Nephron progenitor cell (in vitro differentiated cells): ENCODE measurements at regions not wholly inside any gene's neighbourhood (a gene's known extent, or its start where the extent isn't known, plus 50 kb on each side); places are given as distances from the start of the nearest gene placed in this dataset.

Experiments used
- DNase-seq: peaks from one replicate; pipeline ENCODE4 v3.0.0; 2021
- H3K27ac Mint-ChIP-seq: 2 replicates; pipeline ENCODE4 v1.8.0; 2021; ENCODE audit warnings: mild to moderate bottlenecking, moderate library complexity, mixed read lengths
- H3K27me3 Mint-ChIP-seq: 2 replicates; pipeline ENCODE4 v1.8.0; 2021; ENCODE audit warnings: mild to moderate bottlenecking, low read depth, mixed read lengths; ENCODE audit not compliant: poor library complexity
- H3K36me3 Mint-ChIP-seq: 2 replicates; pipeline ENCODE4 v1.8.0; 2021; ENCODE audit warnings: low read depth, mixed read lengths
- H3K4me1 Mint-ChIP-seq: 2 replicates; pipeline ENCODE4 v1.8.0; 2021; ENCODE audit warnings: mixed read lengths
- H3K4me3 Mint-ChIP-seq: 2 replicates; pipeline ENCODE4 v1.8.0; 2021; ENCODE audit warnings: mild to moderate bottlenecking, moderate library complexity, mixed read lengths
- H3K9me3 Mint-ChIP-seq: 2 replicates; pipeline ENCODE4 v1.8.0; 2021; ENCODE audit warnings: mild to moderate bottlenecking, moderate library complexity, mixed read lengths
- TF ChIP-seq, protein P1 (sequence below): fragments of 200-600 bp; sonication (generic); IDR thresholded peaks from 2 replicates; pipeline ENCODE4 v1.5.0; 2021; ENCODE audit warnings: antibody characterized with exemption

DNA sequence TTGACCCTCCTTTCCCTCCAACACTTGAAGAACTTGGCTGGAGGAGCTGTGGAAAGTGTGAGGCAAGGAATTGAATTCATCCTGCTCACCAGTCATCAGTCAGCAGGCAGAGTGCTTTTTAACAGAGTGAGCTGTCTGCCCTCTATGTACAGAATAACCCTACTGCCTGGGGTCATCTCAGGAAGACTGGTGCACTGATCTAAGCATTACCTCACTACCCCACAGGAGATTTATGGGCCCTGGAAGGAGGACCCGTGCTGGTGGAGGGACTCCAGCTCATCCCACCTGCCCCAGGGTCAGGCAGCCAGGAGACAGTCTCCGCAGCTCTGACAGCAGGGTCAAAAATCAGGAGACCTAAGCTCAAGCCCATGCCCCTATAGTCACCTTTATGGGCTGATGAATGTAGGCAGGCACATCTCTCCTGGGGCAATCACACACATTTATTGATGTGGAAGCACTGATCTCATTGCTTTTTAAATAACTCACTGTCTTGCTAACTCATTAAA lies 270.8 kb upstream of the SESN3 start:
- no peaks in the 10 kb centered on the region for H3K36me3 Mint-ChIP-seq
- DNase-seq, result peak; percentile 55
- no peaks in the 10 kb centered on the region for H3K9me3 Mint-ChIP-seq
- peak overlapping the region; percentile 77 for H3K27ac Mint-ChIP-seq
- no peaks in the 10 kb centered on the region for H3K27me3 Mint-ChIP-seq
- no peak overlapping the region for H3K4me3 Mint-ChIP-seq
- peaks cover 51% of the 10 kb centered on the region for H3K4me1 Mint-ChIP-seq
- TF ChIP-seq, protein P1, sequence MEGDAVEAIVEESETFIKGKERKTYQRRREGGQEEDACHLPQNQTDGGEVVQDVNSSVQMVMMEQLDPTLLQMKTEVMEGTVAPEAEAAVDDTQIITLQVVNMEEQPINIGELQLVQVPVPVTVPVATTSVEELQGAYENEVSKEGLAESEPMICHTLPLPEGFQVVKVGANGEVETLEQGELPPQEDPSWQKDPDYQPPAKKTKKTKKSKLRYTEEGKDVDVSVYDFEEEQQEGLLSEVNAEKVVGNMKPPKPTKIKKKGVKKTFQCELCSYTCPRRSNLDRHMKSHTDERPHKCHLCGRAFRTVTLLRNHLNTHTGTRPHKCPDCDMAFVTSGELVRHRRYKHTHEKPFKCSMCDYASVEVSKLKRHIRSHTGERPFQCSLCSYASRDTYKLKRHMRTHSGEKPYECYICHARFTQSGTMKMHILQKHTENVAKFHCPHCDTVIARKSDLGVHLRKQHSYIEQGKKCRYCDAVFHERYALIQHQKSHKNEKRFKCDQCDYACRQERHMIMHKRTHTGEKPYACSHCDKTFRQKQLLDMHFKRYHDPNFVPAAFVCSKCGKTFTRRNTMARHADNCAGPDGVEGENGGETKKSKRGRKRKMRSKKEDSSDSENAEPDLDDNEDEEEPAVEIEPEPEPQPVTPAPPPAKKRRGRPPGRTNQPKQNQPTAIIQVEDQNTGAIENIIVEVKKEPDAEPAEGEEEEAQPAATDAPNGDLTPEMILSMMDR, result no peak

DNA sequence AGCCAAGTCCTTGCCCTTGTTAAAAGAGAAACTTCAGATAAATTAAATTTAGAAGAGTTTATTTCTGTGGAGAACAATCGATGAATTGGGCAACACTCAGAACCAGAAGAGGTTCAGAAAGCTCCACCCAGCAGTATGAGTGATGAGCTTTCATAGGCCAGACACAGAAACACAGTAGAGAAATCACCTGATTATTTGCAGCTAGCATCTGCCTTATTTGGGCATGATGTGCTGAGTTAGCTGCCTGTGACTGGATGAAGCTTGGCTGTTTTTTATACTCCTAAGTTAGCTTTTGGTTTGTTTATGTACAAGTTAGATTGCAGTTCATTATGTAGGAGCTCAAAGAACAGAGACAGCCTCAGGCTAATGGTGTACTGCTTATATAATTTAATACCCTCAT lies 269.5 kb upstream of the SESN3 start:
- no peak for DNase-seq
- Mint-ChIP-seq H3K36me3 (no peaks in the 10 kb centered on the region), H3K4me1 (peaks cover 59% of the 10 kb centered on the region), H3K4me3 (no peak overlapping the region), H3K27ac (no peak overlapping the region), H3K9me3 (no peaks in the 10 kb centered on the region), H3K27me3 (no peaks in the 10 kb centered on the region)
- TF ChIP-seq, protein P1, result no peak

DNA sequence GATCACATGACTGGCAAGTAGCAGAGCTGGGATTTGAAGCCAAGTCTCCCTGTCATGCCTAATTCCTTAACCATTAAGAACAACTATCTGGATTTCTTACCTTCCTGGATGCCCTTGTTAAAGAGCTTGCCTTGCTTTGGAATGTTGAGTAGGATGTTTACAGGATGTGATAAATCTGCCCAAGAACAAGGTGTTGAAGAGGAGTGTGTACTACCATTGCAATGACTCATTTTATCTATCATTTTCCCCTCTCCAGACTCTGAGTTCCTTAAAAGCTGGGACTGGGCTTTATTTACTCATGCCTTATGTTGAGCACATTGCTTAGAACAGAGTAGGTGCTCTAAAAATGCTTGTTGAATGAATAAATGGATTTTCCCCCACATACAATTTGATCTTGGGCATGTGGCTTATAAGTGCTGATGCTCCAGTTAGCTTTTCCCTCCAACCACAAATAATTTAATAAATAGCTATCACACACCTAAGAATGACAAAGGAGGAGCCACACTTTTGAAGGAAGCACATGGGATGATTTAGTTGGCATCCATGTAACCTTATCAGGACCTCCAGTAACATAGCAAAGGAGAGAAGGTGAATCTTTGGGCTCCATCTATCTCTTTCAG lies 268.6 kb upstream of the SESN3 start:
- H3K9me3 Mint-ChIP-seq, result peaks cover 5% of the 10 kb centered on the region
- peaks cover 61% of the 10 kb centered on the region for H3K4me1 Mint-ChIP-seq
- H3K36me3 Mint-ChIP-seq, result no peaks in the 10 kb centered on the region
- no peaks in the 10 kb centered on the region for H3K27me3 Mint-ChIP-seq
- TF ChIP-seq, protein P1, result no peak
- no peak overlapping the region for H3K27ac Mint-ChIP-seq
- no peak for DNase-seq
- no peak overlapping the region for H3K4me3 Mint-ChIP-seq

DNA sequence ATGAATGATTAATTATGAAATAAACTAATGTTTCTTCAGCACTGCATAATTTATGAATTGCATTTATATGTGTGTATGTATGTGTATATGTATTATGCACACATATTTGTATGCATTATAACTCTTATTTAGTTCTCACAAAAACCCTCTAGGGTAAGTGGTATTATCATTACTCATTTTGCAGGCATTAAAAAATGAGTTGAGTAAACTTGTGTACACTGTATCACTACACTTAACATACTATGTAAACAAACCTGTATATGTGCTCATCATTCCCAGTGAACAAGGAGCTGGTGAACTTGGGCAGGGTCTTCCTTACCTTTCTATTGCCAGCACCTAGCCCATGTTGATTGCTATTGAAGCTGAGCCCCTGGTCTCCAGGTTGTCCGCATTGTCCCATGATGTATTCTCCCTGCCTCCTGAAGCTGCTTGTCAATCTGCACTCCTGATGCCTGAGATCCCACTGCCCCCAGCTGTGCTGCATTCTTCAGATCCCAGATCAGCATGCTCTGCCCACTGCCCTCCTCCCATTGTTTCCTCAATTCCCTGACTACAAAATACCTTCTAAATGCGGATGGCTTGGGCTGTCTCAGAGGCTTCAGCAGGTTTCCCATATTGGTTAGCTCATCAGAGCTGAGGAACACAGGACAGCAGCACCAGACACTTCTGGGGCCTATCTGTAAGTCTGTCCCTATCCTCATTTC lies 267.9 kb upstream of the SESN3 start:
- Mint-ChIP-seq H3K4me3 (no peak overlapping the region), H3K27ac (no peak overlapping the region), H3K4me1 (peaks cover 61% of the 10 kb centered on the region), H3K27me3 (no peaks in the 10 kb centered on the region), H3K36me3 (peaks cover 4% of the 10 kb centered on the region), H3K9me3 (peaks cover 11% of the 10 kb centered on the region)
- TF ChIP-seq, protein P1, result no peak
- DNase-seq, result peak; percentile 10

DNA sequence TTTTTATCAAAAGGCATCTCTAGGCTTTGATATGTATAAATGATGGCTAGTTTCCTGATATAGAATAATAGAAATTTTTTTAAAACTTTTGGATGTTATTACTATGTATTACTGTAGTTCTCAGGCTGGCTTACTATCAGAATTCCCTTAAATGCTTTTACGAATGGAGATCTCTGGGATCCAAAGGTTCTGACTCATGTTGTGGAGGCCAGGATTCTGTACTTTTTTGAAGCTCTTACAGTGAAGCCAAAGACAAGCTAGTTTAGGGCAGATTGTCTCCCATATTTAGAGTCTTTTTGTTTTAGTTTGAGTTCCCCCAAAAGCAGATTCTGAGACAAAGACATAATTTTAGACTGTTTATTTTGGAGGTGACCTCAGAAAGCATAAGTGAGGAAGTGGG lies 265.9 kb upstream of the SESN3 start:
- H3K4me1 Mint-ChIP-seq, result peaks cover 47% of the 10 kb centered on the region
- no peaks in the 10 kb centered on the region for H3K27me3 Mint-ChIP-seq
- peaks cover 17% of the 10 kb centered on the region for H3K9me3 Mint-ChIP-seq
- H3K36me3 Mint-ChIP-seq, result peaks cover 4% of the 10 kb centered on the region
- TF ChIP-seq, protein P1, result no peak
- no peak overlapping the region for H3K27ac Mint-ChIP-seq
- no peak overlapping the region for H3K4me3 Mint-ChIP-seq
- no peak for DNase-seq
